ENCODE measurements at regions not wholly inside any gene's neighbourhood (a gene's known extent, or its start where the extent isn't known, plus 50 kb on each side); places are given as distances from the start of the nearest gene placed in this dataset.

GRCh38 chr11:115910379-115910778 is 406.2 kb upstream of the CADM1 start:
- no peak for DNase-seq (ENCODE audit: low read depth in 2 of 2)

GRCh38 chr11:115906171-115906570 is 402.0 kb upstream of the CADM1 start:
- DNase-seq (ENCODE audit: low read depth in 2 of 2), result no peak

- DNase-seq (ENCODE audit: low read depth in 2 of 2), result no peak
Measured at GRCh38 chr11:115905341-115906000, 401.3 kb upstream of the CADM1 start.

- DNase-seq (ENCODE audit: low read depth in 2 of 2), result no peak
Measured at GRCh38 chr11:115903179-115903578, 399.0 kb upstream of the CADM1 start.

GRCh38 chr11:115901069-115901468 is 396.9 kb upstream of the CADM1 start:
- DNase-seq (ENCODE audit: low read depth in 2 of 2), result no peak

GRCh38 chr11:115900111-115900510 is 395.9 kb upstream of the CADM1 start:
- DNase-seq (ENCODE audit: low read depth in 2 of 2), result no peak

- DNase-seq (ENCODE audit: low read depth in 2 of 2), result no peak
Measured at GRCh38 chr11:115897707-115898106, 393.5 kb upstream of the CADM1 start.

- no peak for DNase-seq (ENCODE audit: low read depth in 2 of 2)
Measured at GRCh38 chr11:115896084-115896483, 391.9 kb upstream of the CADM1 start.

- DNase-seq (ENCODE audit: low read depth in 2 of 2), result no peak
Measured at GRCh38 chr11:115895594-115895993, 391.4 kb upstream of the CADM1 start.

- no peak for DNase-seq (ENCODE audit: low read depth in 2 of 2)
Measured at GRCh38 chr11:115894176-115894575, 390.0 kb upstream of the CADM1 start.

- no peak for DNase-seq (ENCODE audit: low read depth in 2 of 2)
Measured at GRCh38 chr11:115893461-115894099, 389.4 kb upstream of the CADM1 start.

GRCh38 chr11:115892016-115892415 is 387.8 kb upstream of the CADM1 start:
- DNase-seq (ENCODE audit: low read depth in 2 of 2), result no peak

GRCh38 chr11:115891581-115891980 is 387.4 kb upstream of the CADM1 start:
- no peak for DNase-seq (ENCODE audit: low read depth in 2 of 2)

GRCh38 chr11:115890500-115890899 is 386.3 kb upstream of the CADM1 start:
- DNase-seq (ENCODE audit: low read depth in 2 of 2), result no peak

GRCh38 chr11:115889712-115890111 is 385.5 kb upstream of the CADM1 start:
- DNase-seq (ENCODE audit: low read depth in 2 of 2), result no peak

- no peak for DNase-seq (ENCODE audit: low read depth in 2 of 2)
Measured at GRCh38 chr11:115887727-115888126, 383.5 kb upstream of the CADM1 start.

- DNase-seq (ENCODE audit: low read depth in 2 of 2), result no peak
Measured at GRCh38 chr11:115887316-115887715, 383.1 kb upstream of the CADM1 start.

- no peak for DNase-seq (ENCODE audit: low read depth in 2 of 2)
Measured at GRCh38 chr11:115886422-115886733, 382.2 kb upstream of the CADM1 start.

GRCh38 chr11:115885535-115886421 is 381.6 kb upstream of the CADM1 start:
- DNase-seq (ENCODE audit: low read depth in 2 of 2), result no peak

- DNase-seq (ENCODE audit: low read depth in 2 of 2), result no peak
Measured at GRCh38 chr11:115884800-115885534, 380.8 kb upstream of the CADM1 start.

- no peak for DNase-seq (ENCODE audit: low read depth in 2 of 2)
Measured at GRCh38 chr11:115874843-115875242, 370.6 kb upstream of the CADM1 start.

- DNase-seq (ENCODE audit: low read depth in 2 of 2), result no peak
Measured at GRCh38 chr11:115873813-115874212, 369.6 kb upstream of the CADM1 start.

Data from activated CD8-positive, alpha-beta memory T cell treated with anti-CD3 and anti-CD28 coated beads for 4 hours (primary cell).